Keratinocyte (primary cell): ENCODE measurements at regions not wholly inside any gene's neighbourhood (a gene's known extent, or its start where the extent isn't known, plus 50 kb on each side); places are given as distances from the start of the nearest gene placed in this dataset.
"Not testable (repeated sequence)": the region's sequence is repeated elsewhere in the genome, so short reads cannot be mapped to it uniquely, and the experiment has no call there.

Experiments used
- DNase-seq: peaks from one replicate; pipeline ENCODE4 v3.0.0-alpha.2; 2011; ENCODE audit warnings: low read depth, missing footprints, low spot score
- FAIRE-seq: peaks from 2 replicates; lab custom pipeline; 2011; peaks lifted over from hg19 to GRCh38; lab: Jason Lieb, UNC
- H2AFZ ChIP-seq: 2 replicates; pipeline ENCODE4 v1.6.0; 2012; ENCODE audit warnings: low read length, control low read depth, inconsistent platforms; ENCODE audit not compliant: control insufficient read depth
- H3K27ac ChIP-seq: 2 replicates; pipeline ENCODE4 v1.5.1; 2011; ENCODE audit warnings: low read length; ENCODE audit not compliant: control insufficient read depth, insufficient read depth
- H3K27me3 ChIP-seq: 3 replicates; pipeline ENCODE4 v1.6.0; 2011; ENCODE audit warnings: low read length; ENCODE audit not compliant: control insufficient read depth, insufficient read depth; ENCODE audit errors: extremely low read depth
- H3K36me3 ChIP-seq, 2 experiments: 2 replicates in 1 of 2; 3 replicates in 1 of 2; pipeline ENCODE4 v1.5.1; 2011; ENCODE audit warnings: low read length in 2 of 2, mild to moderate bottlenecking in 1 of 2; ENCODE audit not compliant: control insufficient read depth in 2 of 2, insufficient read depth in 2 of 2; ENCODE audit errors: extremely low read depth in 1 of 2
- H3K4me1 ChIP-seq: 3 replicates; pipeline ENCODE4 v1.5.1; 2011; ENCODE audit warnings: low read length; ENCODE audit not compliant: control insufficient read depth, insufficient read depth; ENCODE audit errors: extremely low read depth
- H3K4me2 ChIP-seq: 3 replicates; pipeline ENCODE4 v1.6.0; 2011; ENCODE audit warnings: low read depth, low read length; ENCODE audit not compliant: control insufficient read depth, insufficient read depth; ENCODE audit errors: extremely low read depth
- H3K4me3 ChIP-seq, 3 experiments: fragments of 200-600 bp in 1 of 3; sonication (generic) in 1 of 3; 2 replicates in 2 of 3; 3 replicates in 1 of 3; pipeline ENCODE4 v1.5.1; 2011 to 2016; ENCODE audit warnings: low read length in 3 of 3, mild to moderate bottlenecking in 3 of 3, control low read depth in 2 of 3, inconsistent platforms in 1 of 3, low read depth in 1 of 3, mixed read lengths in 1 of 3, mixed run types in 1 of 3, moderate library complexity in 1 of 3; ENCODE audit not compliant: control insufficient read depth in 2 of 3, insufficient read depth in 2 of 3; ENCODE audit errors: extremely low read depth in 1 of 3
- H3K79me2 ChIP-seq: 2 replicates; pipeline ENCODE4 v1.6.0; 2012; ENCODE audit warnings: low read length; ENCODE audit not compliant: control insufficient read depth, insufficient read depth
- H3K9ac ChIP-seq: 3 replicates; pipeline ENCODE4 v1.6.0; 2011; ENCODE audit warnings: low read length; ENCODE audit not compliant: control insufficient read depth, insufficient read depth; ENCODE audit errors: extremely low read depth
- H3K9me1 ChIP-seq: 3 replicates; pipeline ENCODE4 v1.6.0; 2011; ENCODE audit warnings: low read length; ENCODE audit not compliant: control insufficient read depth, insufficient read depth; ENCODE audit errors: extremely low read depth
- H3K9me3 ChIP-seq: 2 replicates; pipeline ENCODE4 v1.5.1; 2012; ENCODE audit warnings: low read depth, low read length; ENCODE audit not compliant: control insufficient read depth
- H4K20me1 ChIP-seq: 3 replicates; pipeline ENCODE4 v1.6.0; 2011; ENCODE audit warnings: low read length; ENCODE audit not compliant: control insufficient read depth, insufficient read depth; ENCODE audit errors: extremely low read depth
- EZH2 ChIP-seq: IDR thresholded peaks from one replicate; pipeline ENCODE4 v1.6.1; 2012; ENCODE audit warnings: inconsistent platforms, mild to moderate bottlenecking, low read length, moderate library complexity
- dilution Hi-C: fragments of 300-500 bp; cut with MboI; formaldehyde crosslinking; loops from one replicate; pipeline ENCODE4 v1.7.0; 2020; ENCODE audit warnings: low sequenced_read_pairs; ENCODE audit not compliant: extremely low pct_ligation_motif_present
- TF ChIP-seq, protein P1 (sequence below), 3 experiments: IDR thresholded peaks in 1 of 3; conservative IDR thresholded peaks in 1 of 3; optimal IDR thresholded peaks in 1 of 3; 2 replicates in 2 of 3; 3 replicates in 1 of 3; pipeline versions ENCODE3 to v1.5.1; 2011; ENCODE audit warnings: low read length in 3 of 3, mild to moderate bottlenecking in 3 of 3, moderate library complexity in 2 of 3, control low read depth in 1 of 3, inconsistent platforms in 1 of 3; ENCODE audit not compliant: insufficient read depth in 2 of 3; ENCODE audit errors: extremely low read depth in 1 of 3

DNA sequence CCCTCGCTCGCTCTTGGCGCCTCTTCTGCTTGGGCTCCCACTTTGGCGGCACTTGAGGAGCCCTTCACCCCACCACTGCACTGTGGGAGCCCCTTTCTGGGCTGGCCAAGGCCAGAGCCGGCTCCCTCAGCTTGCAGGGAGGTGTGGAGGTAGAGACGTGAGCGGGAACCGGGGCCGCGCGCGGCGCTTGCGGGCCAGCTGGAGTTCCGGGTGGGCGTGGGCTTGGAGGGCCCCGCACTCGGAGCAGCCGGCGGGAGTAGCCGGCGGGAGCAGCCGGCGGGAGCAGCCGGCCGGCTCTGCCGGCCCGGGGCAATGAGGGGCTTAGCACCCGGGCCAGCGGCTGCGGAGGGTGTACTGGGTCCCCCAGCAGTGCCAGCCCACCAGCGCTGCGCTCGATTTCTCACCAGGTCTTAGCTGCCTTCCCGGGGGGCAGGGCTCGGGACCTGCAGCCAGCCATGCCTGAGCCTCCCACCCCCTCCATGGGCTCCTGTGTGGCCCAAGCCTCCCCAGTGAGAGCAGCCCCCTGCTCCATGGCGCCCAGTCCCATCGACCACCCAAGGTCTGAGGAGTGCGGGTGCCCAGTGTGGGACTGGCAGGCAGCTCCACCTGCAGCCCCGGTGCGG, 714.0 kb downstream of the CDH9 start:
- H3K9ac ChIP-seq, H3K4me3 ChIP-seq, DNase-seq, FAIRE-seq, H3K9me1 ChIP-seq, H2AFZ ChIP-seq, H3K79me2 ChIP-seq, H3K4me2 ChIP-seq, H3K4me1 ChIP-seq, H3K27me3 ChIP-seq, H4K20me1 ChIP-seq, dilution Hi-C loops, H3K36me3 ChIP-seq, H3K27ac ChIP-seq, H3K9me3 ChIP-seq: not testable (repeated sequence)

DNA sequence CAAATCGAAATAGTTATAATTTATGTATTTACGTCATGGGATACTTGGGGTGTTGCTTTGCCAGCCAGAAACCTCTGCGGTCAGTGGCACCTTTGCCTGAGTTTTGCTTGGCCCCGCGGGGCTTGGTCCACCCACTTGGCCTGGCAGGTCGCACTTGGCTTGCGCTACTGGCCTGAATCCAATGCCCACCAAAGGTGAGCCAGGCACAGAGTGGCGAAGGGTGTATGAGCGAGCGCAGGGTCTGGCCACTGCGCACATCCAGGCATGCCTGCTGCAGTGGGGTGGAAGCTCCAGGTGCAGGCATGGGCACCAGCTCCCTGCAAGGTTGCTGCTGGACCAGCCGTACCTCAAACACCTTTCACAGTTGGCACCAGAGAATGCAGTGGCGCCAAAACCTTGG, 714.6 kb downstream of the CDH9 start:
- FAIRE-seq (no peak), DNase-seq (no peak)
- Histone ChIP-seq H3K4me2 (no peak overlapping the region), H3K27ac (no peak overlapping the region), H3K9me1 (no peaks in the 10 kb centered on the region), H3K4me3 (no peak overlapping the region), H4K20me1 (no peaks in the 10 kb centered on the region), H3K9me3 (peaks cover 7% of the 10 kb centered on the region), H3K4me1 (no peaks in the 10 kb centered on the region), H3K36me3 (no peaks in the 10 kb centered on the region), H3K79me2 (no peaks in the 10 kb centered on the region), H3K27me3 (no peaks in the 10 kb centered on the region), H2AFZ (no peak overlapping the region), H3K9ac (no peak overlapping the region)
- no peak for TF ChIP-seq EZH2
- TF ChIP-seq, protein P1, sequence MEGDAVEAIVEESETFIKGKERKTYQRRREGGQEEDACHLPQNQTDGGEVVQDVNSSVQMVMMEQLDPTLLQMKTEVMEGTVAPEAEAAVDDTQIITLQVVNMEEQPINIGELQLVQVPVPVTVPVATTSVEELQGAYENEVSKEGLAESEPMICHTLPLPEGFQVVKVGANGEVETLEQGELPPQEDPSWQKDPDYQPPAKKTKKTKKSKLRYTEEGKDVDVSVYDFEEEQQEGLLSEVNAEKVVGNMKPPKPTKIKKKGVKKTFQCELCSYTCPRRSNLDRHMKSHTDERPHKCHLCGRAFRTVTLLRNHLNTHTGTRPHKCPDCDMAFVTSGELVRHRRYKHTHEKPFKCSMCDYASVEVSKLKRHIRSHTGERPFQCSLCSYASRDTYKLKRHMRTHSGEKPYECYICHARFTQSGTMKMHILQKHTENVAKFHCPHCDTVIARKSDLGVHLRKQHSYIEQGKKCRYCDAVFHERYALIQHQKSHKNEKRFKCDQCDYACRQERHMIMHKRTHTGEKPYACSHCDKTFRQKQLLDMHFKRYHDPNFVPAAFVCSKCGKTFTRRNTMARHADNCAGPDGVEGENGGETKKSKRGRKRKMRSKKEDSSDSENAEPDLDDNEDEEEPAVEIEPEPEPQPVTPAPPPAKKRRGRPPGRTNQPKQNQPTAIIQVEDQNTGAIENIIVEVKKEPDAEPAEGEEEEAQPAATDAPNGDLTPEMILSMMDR (optimal IDR thresholded peaks at IDR 0.05 in 1 of 3, IDR thresholded peaks at IDR 0.05 in 1 of 3, conservative IDR thresholded peaks at IDR 0.05 in 1 of 3; ENCODE audit: extremely low read depth in 1 of 3, insufficient read depth in 2 of 3, low read length in 3 of 3), result no peak
- dilution Hi-C loops, result no loop called here

DNA sequence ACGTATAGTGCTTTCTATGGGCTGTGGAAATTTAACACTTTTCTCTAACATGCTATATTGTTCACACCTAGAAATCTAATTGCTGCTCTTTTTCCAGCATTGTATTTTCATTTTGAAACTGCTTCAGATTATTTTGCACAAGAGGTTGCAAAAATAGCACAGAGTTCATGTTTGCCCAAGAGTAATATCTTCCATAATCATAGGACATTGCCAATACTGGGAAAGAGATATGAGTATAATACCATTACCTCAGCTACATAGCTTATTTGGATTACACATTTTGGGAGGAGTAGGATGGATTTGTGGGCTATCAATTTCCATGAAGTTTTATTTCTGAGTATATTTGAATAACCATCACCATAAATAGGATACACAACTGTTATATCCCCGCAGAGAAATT, 717.1 kb downstream of the CDH9 start:
- TF ChIP-seq, protein P1 (optimal IDR thresholded peaks at IDR 0.05 in 1 of 3, IDR thresholded peaks at IDR 0.05 in 1 of 3, conservative IDR thresholded peaks at IDR 0.05 in 1 of 3; ENCODE audit: extremely low read depth in 1 of 3, insufficient read depth in 2 of 3, low read length in 3 of 3), result no peak
- TF ChIP-seq EZH2, result no peak
- H3K4me2 ChIP-seq, result no peak overlapping the region
- no peak for FAIRE-seq
- H3K9me3 ChIP-seq, result peaks cover 6% of the 10 kb centered on the region
- no peaks in the 10 kb centered on the region for H3K4me1 ChIP-seq
- H3K4me3 ChIP-seq, result no peak overlapping the region
- no peaks in the 10 kb centered on the region for H3K9me1 ChIP-seq
- no peaks in the 10 kb centered on the region for H3K27me3 ChIP-seq
- no peak for DNase-seq
- dilution Hi-C loops, result no loop called here
- no peaks in the 10 kb centered on the region for H4K20me1 ChIP-seq
- H3K27ac ChIP-seq, result no peak overlapping the region
- no peaks in the 10 kb centered on the region for H3K36me3 ChIP-seq
- no peak overlapping the region for H3K9ac ChIP-seq
- no peak overlapping the region for H2AFZ ChIP-seq
- H3K79me2 ChIP-seq, result no peaks in the 10 kb centered on the region
